Loucy (cell line): ENCODE measurements at regions not wholly inside any gene's neighbourhood (a gene's known extent, or its start where the extent isn't known, plus 50 kb on each side); places are given as distances from the start of the nearest gene placed in this dataset.

Source experiments
- EZH2phosphoT487 ChIP-seq: fragments of 200-600 bp; IDR thresholded peaks from 2 replicates; pipeline ENCODE4 v1.6.1; 2018; ENCODE audit warnings: antibody characterized with exemption, mild to moderate bottlenecking, moderate library complexity, borderline replicate concordance
- TF ChIP-seq, protein P1 (sequence below): fragments of 200-600 bp; sonication (generic); conservative IDR thresholded peaks from 2 replicates; pipeline ENCODE4 v1.5.1; 2014; ENCODE audit warnings: mild to moderate bottlenecking, antibody characterized with exemption, low read length

DNA sequence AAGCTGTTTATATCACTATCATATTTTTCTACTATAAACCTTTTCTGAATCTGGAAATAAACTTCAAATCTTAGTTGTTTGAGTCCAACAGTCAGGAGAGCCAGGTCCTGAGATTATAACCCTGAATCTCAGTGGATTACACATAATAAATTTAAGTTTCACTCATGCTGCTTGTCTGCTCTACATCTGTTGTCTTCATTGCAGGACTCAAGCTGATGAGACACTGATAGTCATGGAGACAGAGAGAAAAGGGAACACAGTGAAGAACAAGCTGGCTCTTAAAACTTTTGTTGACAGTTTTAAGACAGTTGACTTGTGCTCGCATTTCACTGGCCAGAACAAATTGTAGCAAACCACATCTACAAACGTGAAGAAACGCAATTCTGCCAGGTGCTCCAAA is 327.0 kb upstream of the CTSO start:
- TF ChIP-seq, protein P1, sequence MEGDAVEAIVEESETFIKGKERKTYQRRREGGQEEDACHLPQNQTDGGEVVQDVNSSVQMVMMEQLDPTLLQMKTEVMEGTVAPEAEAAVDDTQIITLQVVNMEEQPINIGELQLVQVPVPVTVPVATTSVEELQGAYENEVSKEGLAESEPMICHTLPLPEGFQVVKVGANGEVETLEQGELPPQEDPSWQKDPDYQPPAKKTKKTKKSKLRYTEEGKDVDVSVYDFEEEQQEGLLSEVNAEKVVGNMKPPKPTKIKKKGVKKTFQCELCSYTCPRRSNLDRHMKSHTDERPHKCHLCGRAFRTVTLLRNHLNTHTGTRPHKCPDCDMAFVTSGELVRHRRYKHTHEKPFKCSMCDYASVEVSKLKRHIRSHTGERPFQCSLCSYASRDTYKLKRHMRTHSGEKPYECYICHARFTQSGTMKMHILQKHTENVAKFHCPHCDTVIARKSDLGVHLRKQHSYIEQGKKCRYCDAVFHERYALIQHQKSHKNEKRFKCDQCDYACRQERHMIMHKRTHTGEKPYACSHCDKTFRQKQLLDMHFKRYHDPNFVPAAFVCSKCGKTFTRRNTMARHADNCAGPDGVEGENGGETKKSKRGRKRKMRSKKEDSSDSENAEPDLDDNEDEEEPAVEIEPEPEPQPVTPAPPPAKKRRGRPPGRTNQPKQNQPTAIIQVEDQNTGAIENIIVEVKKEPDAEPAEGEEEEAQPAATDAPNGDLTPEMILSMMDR: no peak
- TF ChIP-seq EZH2phosphoT487: no peak
